Activated T-helper 2 cell treated with anti-CD3 and anti-CD28 coated beads, Interferon-gamma antibody, Interleukin-2, Interleukin-4, amounts not matched to agents 10 μg/mL and 5 μg/mL and 100 μg/mL, durations not matched to agents 14 hours and 24 hours and 36 hours (primary cell): ENCODE measurements at regions not wholly inside any gene's neighbourhood (a gene's known extent, or its start where the extent isn't known, plus 50 kb on each side); places are given as distances from the start of the nearest gene placed in this dataset.

Experiments
- DNase-seq: peaks from one replicate; pipeline ENCODE4 v3.0.0; 2021; ENCODE audit warnings: low spot score
- H3K27ac Mint-ChIP-seq: one replicate; pipeline ENCODE4 v1.8.0; 2021; ENCODE audit warnings: mixed read lengths
- H3K27me3 Mint-ChIP-seq: one replicate; pipeline ENCODE4 v1.8.0; 2021; ENCODE audit warnings: low read depth, mixed read lengths
- H3K36me3 Mint-ChIP-seq: one replicate; pipeline ENCODE4 v1.8.0; 2021; ENCODE audit warnings: low read depth, mixed read lengths
- H3K4me1 Mint-ChIP-seq: one replicate; pipeline ENCODE4 v1.8.0; 2021; ENCODE audit warnings: low read depth, mixed read lengths
- H3K4me3 Mint-ChIP-seq: one replicate; pipeline ENCODE4 v1.8.0; 2021; ENCODE audit warnings: low read depth, mild to moderate bottlenecking, moderate library complexity, mixed read lengths
- H3K9me3 Mint-ChIP-seq: one replicate; pipeline ENCODE4 v1.8.0; 2021; ENCODE audit warnings: mixed read lengths
- intact Hi-C: fragments of 100-400 bp; cut with micrococcal nuclease; formaldehyde crosslinking; loops from one replicate; pipeline ENCODE4 v1.15.1; 2023

GRCh38 chr2:43123981-43124686 is 102.3 kb downstream of the ZFP36L2 start:
- intact Hi-C loops: no loop called here
- no peaks in the 10 kb centered on the region for H3K27me3 Mint-ChIP-seq
- DNase-seq: no peak
- H3K36me3 Mint-ChIP-seq: peaks cover 43% of the 10 kb centered on the region
- H3K27ac Mint-ChIP-seq: no peak overlapping the region
- peaks cover 8% of the 10 kb centered on the region for H3K9me3 Mint-ChIP-seq
- peaks cover 27% of the 10 kb centered on the region for H3K4me1 Mint-ChIP-seq
- no peak overlapping the region for H3K4me3 Mint-ChIP-seq

GRCh38 chr2:43123486-43123885 is 102.9 kb downstream of the ZFP36L2 start:
- no peak overlapping the region for H3K4me3 Mint-ChIP-seq
- intact Hi-C loops: no loop called here
- peaks cover 20% of the 10 kb centered on the region for H3K4me1 Mint-ChIP-seq
- no peak for DNase-seq
- peaks cover 47% of the 10 kb centered on the region for H3K36me3 Mint-ChIP-seq
- H3K9me3 Mint-ChIP-seq: peaks cover 14% of the 10 kb centered on the region
- H3K27ac Mint-ChIP-seq: no peak overlapping the region
- H3K27me3 Mint-ChIP-seq: no peaks in the 10 kb centered on the region

DNA sequence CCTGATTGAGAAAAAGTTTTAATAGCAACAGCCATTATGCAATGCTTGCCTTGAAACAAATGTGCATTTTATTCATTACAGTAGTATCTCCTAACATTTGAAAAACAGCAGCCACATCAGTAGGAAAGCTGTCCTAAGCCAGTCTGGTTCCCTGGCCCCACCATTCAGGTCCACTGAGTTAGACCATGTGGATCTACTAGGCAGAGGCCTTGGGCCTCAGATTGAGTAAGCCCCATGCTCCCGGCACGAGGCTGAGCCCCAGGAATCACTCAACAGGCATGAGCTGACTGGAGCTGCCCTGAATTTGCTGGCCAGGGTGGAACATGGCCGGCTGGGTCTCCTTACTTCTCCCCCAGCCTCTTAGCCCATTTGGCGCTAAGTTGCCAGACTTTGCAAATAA is 103.4 kb downstream of the ZFP36L2 start:
- Mint-ChIP-seq H3K9me3 (peaks cover 19% of the 10 kb centered on the region), H3K36me3 (peaks cover 47% of the 10 kb centered on the region), H3K27ac (no peak overlapping the region), H3K4me3 (no peak overlapping the region), H3K27me3 (no peaks in the 10 kb centered on the region), H3K4me1 (peaks cover 16% of the 10 kb centered on the region)
- no peak for DNase-seq
- intact Hi-C loops: no loop called here

DNA sequence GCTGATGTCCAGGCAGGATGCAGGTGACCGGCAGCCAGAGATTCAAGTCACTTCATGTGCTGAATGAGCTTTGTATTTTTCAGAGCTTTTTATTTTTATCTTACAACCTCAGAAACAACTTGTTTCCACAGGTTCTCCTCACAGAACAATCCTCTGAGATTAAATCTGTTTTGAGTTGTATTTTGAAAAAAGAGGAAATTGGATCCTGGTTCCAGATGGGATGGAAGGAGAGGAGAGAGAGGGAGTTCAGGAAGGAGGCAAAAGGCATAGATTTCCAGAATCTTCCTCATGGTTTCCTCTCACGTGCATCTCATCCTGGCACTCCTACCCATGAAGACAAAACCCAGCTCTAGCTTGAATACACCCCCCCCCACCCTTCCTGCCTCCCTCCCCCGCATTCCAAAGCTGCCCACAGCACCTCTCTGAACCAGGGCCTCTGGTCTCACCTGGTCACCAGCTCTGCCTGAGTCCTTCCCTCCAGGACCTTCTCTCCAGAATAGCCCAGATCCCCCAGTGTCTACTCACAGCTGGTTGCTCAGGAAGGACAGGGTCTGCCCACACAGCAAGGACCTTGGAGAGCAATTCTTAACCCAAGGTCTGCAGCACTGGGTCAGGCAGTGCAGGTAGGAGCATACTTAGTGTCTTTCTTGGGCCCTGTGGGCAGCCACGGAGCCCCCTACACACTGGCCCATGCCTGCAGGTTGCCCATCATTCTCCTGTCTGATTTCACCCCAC is 104.7 kb downstream of the ZFP36L2 start:
- Mint-ChIP-seq H3K9me3 (peaks cover 19% of the 10 kb centered on the region), H3K4me3 (no peak overlapping the region), H3K4me1 (peaks cover 8% of the 10 kb centered on the region), H3K27ac (no peak overlapping the region), H3K27me3 (no peaks in the 10 kb centered on the region), H3K36me3 (peaks cover 47% of the 10 kb centered on the region)
- intact Hi-C loops: no loop called here
- no peak for DNase-seq

DNA sequence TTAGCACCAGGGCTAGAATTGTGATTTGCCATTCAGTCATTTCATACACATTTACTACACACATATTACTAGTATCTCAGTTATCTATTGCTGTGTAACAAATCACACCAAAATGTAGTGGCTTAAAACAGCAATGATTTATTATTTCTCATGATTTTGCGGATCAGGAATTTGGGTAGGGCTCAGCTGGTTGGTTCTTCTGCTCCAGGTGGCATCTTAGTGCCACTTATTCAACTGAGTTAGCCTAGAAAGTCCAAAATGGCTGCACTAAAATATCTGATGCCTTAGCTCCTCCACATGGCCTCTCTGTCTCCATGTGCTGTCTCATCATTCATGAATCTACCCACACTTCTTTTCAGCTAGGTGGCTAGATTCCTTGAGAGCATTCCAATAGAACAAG is 107.1 kb downstream of the ZFP36L2 start:
- no peak overlapping the region for H3K27ac Mint-ChIP-seq

DNA sequence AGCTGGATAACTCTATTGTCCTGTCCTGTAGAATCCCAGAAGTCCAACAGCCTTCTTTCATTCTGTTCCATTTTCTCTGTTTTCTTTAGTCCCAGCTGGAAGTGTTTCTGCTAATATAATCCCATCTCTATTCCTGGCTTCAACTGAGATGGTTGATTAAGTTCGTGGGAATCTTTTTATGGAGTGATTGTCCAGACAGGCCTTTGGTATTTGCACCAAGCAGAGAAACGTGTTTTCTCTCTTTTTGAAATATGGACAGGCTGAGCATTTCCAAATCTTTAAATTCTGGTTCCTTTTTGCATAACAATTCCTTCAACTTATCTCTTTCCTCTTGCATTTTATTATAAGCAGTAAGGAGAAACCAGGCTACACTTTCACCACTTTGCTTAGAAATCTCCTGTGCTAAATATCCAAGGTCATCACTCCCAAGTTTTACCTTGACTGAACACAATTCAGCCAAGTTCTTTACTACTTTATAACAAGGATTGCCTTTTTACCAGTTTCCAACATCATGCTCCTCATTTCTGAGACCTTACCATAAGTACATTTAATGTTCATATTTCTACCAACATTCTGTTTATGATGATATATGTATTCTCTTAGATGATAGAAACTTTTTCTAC is 108.8 kb downstream of the ZFP36L2 start:
- Mint-ChIP-seq H3K4me1 (no peaks in the 10 kb centered on the region), H3K9me3 (peaks cover 19% of the 10 kb centered on the region), H3K27ac (no peak overlapping the region), H3K27me3 (no peaks in the 10 kb centered on the region), H3K36me3 (peaks cover 37% of the 10 kb centered on the region), H3K4me3 (no peak overlapping the region)
- intact Hi-C loops: no loop called here
- no peak for DNase-seq

More for the DNA sequence above, 107.1 kb downstream of the ZFP36L2 start:
- peaks cover 19% of the 10 kb centered on the region for H3K9me3 Mint-ChIP-seq
- H3K27me3 Mint-ChIP-seq: no peaks in the 10 kb centered on the region
- H3K4me3 Mint-ChIP-seq: no peak overlapping the region
- intact Hi-C loops: no loop called here
- DNase-seq: no peak
- H3K4me1 Mint-ChIP-seq: no peaks in the 10 kb centered on the region
- H3K36me3 Mint-ChIP-seq: peaks cover 41% of the 10 kb centered on the region

DNA sequence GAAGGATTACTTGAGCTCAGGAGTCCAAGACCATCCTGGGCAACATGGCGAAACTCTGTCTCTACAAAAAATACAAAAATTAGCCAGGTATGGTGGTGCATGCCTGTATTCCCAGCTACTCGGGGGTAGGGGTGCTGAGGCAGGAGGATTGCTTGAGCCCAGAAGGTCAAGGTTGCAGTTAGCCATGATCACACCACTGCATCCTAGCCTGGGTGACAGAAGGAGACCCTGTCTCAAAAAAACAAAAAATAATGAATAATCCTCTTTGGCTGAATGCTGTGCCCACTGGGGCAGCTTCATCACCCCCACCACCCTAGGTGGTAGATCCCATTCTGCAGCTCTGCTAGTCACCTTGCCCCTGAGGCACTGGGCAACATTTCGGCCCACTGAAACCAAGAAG is 109.4 kb downstream of the ZFP36L2 start:
- H3K27me3 Mint-ChIP-seq: no peaks in the 10 kb centered on the region
- H3K36me3 Mint-ChIP-seq: peaks cover 32% of the 10 kb centered on the region
- intact Hi-C loops: no loop called here
- no peak overlapping the region for H3K27ac Mint-ChIP-seq
- no peak overlapping the region for H3K4me3 Mint-ChIP-seq
- DNase-seq: no peak
- H3K4me1 Mint-ChIP-seq: no peaks in the 10 kb centered on the region
- peaks cover 19% of the 10 kb centered on the region for H3K9me3 Mint-ChIP-seq

DNA sequence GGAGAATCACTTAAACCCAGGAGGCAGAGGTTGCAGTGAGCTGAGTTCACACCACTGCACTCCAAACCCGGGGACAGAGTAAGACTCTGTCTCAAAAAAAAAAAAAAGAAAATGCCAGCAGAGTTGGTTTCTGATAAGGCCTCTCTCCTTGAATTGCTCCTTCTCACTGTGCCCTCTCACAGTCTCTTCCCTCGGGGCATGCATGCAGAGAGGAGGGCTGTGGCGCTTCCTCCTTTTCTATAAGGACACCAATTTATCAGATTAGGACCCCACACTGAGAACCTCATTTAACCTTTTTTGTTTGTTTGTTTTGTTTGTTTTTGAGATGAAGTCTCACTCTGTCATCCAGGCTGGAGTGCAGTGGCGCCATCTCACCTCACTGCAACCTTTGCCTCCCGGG is 110.5 kb downstream of the ZFP36L2 start:
- DNase-seq: no peak
- Mint-ChIP-seq H3K4me3 (no peak overlapping the region), H3K27ac (no peak overlapping the region), H3K4me1 (no peaks in the 10 kb centered on the region), H3K36me3 (peaks cover 27% of the 10 kb centered on the region), H3K27me3 (no peaks in the 10 kb centered on the region), H3K9me3 (peaks cover 19% of the 10 kb centered on the region)
- intact Hi-C loops: no loop called here

GRCh38 chr2:43114210-43114609 is 112.2 kb downstream of the ZFP36L2 start:
- Mint-ChIP-seq H3K9me3 (peaks cover 12% of the 10 kb centered on the region), H3K27ac (no peak overlapping the region), H3K4me1 (no peaks in the 10 kb centered on the region), H3K4me3 (no peak overlapping the region), H3K36me3 (peaks cover 16% of the 10 kb centered on the region), H3K27me3 (no peaks in the 10 kb centered on the region)
- no peak for DNase-seq
- intact Hi-C loops: no loop called here

DNA sequence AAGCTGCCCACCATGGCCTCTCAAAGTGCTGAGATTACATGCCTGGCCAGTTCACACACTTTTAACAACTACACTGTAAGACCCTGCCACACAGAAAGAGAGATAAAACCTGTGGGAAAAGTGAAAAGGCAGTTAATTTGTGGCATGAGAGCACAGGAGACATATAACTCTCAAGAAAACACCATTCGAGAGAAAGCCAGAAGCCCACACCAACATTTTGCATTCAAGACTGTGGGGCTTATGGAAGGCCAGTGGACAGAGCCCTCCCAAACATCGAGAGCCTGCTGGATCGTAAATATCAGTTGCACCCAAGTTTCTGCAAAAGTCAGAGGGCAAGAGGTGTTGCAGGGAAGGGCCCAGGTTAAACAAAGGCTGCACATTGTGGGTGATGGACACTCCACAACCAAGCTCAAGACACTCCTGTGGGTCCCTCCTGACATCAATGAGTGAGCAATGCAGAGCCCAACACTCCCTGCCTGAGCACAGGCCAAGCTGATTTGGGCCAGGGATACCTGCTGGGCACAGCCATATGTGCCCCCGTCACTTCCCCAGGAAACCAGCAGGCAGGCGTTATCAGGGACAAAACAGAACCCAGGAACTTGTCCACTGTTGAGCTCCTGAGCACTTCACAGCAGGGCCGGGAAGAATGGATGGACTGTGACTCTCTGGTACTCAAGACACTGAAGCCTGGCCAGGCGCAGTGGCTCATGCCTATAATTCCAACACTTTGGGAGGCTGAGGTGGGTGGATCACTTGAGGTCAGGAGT is 114.4 kb downstream of the ZFP36L2 start:
- intact Hi-C loops: no loop called here
- DNase-seq: no peak
- Mint-ChIP-seq H3K9me3 (no peaks in the 10 kb centered on the region), H3K27ac (no peak overlapping the region), H3K36me3 (peaks cover 1% of the 10 kb centered on the region), H3K4me1 (no peaks in the 10 kb centered on the region), H3K4me3 (no peak overlapping the region), H3K27me3 (no peaks in the 10 kb centered on the region)

DNA sequence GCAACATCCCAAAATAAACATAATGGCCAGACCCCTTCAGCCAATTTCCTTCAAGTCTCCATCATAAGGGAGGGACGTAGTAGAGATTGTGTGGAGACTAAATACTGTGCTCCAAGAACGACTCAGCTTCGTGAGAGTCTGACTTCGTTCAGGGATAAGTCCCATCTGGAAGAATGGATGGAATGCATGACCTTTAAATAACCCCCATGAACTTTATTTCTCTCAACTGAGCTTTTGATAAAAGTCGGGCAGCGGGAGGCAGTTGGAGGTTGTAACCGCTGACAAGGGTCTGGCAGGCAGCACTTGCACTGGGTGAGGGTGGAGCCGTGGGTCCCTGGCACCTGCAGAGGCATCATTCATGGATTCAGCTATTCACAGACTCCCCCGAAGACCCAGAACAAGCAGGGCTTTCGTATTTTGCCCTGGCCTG is 115.9 kb downstream of the ZFP36L2 start:
- Mint-ChIP-seq H3K36me3 (peaks cover 7% of the 10 kb centered on the region), H3K4me3 (no peak overlapping the region), H3K27me3 (no peaks in the 10 kb centered on the region), H3K4me1 (no peaks in the 10 kb centered on the region), H3K27ac (no peak overlapping the region), H3K9me3 (no peaks in the 10 kb centered on the region)
- intact Hi-C loops: no loop called here
- DNase-seq: no peak

DNA sequence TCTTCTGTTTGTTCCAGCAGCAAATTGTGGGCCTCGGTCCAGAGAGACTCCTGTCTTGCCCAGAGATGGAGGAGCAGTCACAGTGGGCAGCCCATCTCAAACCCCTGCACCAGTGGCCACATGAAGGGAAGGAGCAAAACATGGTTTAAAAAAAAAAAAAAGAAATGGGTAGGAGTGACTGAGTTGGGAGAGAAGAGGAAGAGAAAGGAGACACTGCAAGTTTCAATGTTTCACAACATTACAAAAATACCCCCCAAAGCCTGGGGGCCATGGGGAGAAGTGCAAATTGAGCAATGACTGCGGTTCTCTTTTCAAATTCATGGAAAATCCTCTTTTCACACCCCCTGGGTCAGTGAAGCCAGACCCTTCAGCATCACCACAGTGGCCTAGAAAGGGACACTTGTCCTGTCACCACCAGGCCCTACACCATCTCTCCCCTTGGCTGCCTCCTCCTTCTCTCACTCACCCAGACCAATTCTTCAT is 117.1 kb downstream of the ZFP36L2 start:
- Mint-ChIP-seq H3K4me3 (no peak overlapping the region), H3K27ac (no peak overlapping the region), H3K27me3 (no peaks in the 10 kb centered on the region), H3K4me1 (no peaks in the 10 kb centered on the region), H3K9me3 (peaks cover under 1% of the 10 kb centered on the region), H3K36me3 (peaks cover 8% of the 10 kb centered on the region)
- no peak for DNase-seq
- intact Hi-C loops: no loop called here
